Stimulated activated naive CD8-positive, alpha-beta T cell treated with anti-CD3 and anti-CD28 coated beads, Interleukin-15, Interleukin-2, amounts not matched to agents 100 U/mL and 50 U/mL, for 24 hours (primary cell): ENCODE measurements at regions not wholly inside any gene's neighbourhood (a gene's known extent, or its start where the extent isn't known, plus 50 kb on each side); places are given as distances from the start of the nearest gene placed in this dataset.
"Not testable (repeated sequence)": the region's sequence is repeated elsewhere in the genome, so short reads cannot be mapped to it uniquely, and the experiment has no call there.

ENCODE experiments used
- ATAC-seq: fragments of 150-1000 bp; cut with Tn5 transposase; one replicate; pipeline ENCODE4 v1.10.0; 2021
- DNase-seq: peaks from one replicate; pipeline ENCODE4 v3.0.0; 2021

DNA sequence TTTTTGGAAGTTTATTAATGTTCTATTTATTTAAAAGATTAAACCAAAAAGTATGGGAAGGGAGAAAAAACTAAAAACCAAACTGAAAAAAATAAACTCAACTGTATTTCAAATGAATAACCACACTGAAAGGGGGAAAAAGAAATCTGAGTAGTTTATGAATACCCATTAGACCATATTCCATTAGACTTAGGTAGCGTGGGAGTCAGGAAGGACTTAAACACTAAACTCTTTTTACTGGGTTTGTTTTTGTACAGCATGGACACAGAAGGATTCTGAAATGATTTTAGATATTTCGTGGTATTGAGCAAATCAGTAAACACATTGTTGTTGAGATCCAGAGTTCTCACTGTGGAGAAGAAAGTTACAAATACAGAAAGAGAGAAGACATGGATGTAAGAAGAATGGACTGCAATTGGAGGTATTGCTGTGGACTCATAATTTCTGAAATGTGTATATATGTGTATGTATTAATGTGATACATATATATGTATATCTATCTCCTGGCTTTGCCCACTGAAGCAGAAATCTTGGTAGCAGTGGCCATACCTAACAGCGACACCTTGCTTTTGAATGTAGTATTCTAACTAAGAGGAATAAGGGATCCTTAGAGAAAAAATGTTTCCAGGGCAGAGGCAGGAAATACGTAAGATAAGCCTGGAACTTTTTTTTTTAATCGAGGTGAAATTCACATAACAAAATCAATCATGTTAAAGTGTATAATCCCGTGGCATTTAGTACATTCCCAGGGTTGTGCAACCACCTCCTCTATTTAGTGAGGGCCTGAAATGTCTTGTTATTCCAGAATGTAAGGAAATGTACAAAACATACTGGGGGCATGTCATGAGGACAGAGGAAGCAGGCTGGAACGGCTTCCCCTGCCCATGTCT is 228.8 kb downstream of the SMARCA2 start:
- DNase-seq (no peak), ATAC-seq (no peak)

DNA sequence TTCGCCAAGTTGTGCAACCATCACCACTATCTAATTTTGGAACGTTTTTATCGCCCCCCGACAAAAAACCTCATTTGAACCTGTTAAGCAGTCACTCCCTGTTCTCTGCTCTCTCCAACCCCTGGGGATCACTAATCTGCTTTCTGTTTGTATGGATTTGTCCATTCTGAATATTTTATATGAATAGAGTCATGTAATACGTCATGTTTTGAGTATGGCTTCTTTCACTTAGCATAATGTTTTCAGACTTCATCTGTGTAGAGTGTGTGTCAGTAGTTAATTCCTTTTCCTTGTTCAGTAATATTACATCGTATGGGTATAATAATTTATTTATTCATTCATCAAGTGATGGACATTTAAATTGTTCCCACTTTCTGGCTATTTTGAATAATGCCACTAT is 232.2 kb downstream of the SMARCA2 start:
- ATAC-seq = no peak
- DNase-seq = no peak

DNA sequence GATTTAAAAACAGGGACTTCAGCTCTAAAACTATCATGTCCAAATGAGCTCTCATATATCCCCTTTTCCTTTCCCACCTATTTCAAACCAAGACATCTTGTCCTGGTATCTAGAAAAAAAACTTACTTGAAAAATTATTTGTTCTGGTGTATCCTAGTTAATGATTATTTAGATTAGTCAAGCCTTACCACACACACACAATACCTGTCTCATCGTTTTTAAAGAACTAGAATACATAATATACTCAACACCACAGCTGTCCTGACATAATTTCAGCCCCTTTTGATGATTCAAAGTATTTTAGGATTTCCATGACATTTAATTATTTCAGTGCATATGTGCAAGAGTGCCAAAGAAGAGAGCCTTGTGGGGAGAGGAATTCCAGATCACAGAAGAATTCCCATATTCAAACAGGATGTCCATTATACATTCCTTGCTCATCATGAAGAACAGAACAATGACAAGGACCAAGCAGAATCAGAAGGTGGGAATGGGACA is 233.7 kb downstream of the SMARCA2 start:
- ATAC-seq = no peak
- DNase-seq = no peak

DNA sequence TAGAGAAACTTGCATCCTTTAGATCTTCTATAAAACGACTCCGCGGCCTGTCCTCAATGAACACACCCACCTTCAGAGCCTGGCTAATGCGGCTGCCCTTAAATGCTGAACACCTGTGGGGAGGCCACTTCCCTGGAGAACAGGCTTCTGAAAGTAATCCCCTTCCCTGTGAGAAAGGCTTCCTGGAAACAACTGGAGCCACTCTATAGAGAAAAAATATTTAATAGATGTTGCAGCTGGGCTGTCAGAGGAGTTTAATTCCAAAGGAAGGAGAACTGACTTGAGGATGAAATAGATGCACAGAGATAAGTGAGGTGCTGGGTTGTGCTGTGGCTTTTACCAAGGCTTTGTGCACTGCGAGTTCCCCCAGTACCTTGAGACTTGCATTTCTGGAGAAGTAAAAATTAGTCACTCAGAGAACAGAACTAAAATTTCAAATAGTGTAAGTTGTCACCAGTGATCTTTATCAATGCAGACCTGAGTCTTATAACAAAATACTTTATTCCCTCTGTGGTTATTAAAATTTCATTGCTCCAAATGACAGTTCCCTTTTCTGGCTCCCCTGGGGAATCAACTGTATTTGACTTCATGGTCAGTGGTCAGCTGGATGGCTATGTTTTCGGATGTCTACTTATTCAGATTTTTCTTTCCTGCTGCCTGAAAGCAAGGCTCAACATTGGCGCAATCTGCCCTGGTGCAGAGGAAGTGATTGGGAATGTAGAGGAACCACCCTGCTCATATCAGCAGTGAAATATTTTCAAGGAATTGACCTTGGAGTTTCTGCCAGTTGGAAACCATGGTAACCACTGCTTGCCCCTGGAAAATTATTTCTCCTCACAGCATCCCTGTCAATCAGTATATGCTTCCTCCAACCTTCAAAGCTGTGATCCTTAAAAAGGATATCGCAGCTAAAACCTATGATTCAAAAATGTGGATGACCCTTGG is 238.8 kb downstream of the SMARCA2 start:
- ATAC-seq (no peak), DNase-seq (no peak)

DNA sequence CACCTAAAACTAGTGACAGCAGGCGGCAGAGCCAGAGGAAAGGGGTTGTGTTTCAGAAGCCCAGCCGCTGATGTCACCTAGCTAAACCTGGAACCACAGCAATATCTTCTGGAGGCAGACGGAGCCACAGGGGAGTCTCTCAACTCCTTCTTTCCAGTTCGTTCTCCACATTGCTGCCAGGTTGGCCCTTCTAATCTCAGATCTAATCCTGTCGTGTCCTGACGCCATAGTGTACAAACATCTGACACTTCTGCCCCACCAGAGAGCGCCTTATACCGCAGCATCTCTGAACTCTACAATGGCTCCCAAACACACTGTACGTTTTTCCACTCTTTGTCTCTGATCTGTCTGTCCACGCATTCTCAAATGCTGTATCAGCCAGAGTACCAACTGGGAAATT is 240.0 kb downstream of the SMARCA2 start:
- ATAC-seq (no peak), DNase-seq (no peak)

DNA sequence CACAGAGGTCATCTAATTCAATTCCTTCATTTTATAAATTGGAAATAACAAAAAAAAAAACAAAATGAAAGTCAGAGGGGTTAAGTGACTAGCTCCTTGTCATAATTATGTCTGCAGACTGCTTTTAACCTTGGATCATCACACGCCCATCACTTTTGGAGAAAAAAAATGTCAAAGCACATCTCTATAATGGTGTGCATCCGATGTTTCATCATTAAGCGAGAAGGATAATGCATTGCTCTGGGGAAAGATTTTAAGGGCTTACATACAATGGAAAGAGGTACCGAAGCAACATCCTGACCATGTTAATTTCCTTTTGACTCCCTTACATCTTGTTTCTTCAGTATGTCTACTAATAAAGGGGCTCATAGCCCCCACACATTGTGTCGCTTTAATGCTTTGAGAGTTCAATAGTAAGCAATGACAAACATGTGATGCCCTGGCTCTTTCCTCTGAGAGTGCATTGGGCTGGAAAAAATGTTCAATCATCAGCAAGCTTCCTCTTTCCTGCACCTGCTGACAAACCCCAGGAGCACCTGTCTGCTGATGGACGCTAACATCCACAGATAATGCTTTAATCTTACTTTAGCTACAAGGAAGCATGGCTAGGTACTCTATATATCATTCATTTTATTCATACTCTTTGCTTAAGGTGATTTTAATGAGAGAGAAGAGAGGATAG is 242.2 kb downstream of the SMARCA2 start:
- DNase-seq = no peak
- ATAC-seq = no peak

DNA sequence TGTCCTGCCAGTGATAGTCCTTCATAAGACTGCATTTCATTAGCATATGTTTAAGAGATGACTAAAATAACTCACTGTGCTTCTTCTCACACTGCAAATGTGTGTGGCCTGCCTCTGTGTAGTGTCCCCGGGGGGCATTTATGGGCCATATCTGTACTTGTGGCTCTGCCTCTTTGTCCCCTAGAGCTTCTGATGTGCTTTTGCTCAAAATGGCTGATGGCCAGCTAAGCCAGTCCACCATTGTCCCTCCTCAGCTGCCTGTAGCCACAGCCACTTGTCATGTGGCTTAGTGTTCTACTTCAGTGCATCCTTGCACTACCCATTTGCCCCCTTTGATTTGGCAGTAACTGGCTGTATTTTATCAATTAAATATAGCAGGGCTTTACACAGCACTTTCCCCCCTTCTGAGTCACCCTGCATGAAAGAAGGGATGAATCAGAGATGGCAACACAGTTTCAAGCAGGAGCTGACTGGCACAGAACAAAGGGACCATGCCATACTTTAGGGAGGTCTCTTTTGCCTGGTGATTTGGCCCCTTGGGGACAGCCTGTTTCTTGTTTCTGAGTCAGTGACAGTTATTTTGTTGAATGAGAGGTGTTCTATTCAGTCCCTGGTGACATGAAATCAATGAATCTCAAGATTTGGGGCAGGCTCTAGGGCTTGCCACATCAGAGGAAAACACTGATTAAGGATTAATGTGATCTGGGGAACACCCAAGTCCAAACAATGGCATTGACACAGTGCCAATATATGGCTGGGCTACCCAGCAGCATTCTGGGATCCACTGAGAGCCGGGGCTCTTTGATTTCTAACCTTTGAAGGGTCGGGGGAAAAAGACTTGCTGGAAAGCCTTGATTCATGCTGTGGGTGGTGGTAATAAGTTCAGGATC is 245.5 kb downstream of the SMARCA2 start:
- ATAC-seq = peak; percentile 49
- DNase-seq = no peak

DNA sequence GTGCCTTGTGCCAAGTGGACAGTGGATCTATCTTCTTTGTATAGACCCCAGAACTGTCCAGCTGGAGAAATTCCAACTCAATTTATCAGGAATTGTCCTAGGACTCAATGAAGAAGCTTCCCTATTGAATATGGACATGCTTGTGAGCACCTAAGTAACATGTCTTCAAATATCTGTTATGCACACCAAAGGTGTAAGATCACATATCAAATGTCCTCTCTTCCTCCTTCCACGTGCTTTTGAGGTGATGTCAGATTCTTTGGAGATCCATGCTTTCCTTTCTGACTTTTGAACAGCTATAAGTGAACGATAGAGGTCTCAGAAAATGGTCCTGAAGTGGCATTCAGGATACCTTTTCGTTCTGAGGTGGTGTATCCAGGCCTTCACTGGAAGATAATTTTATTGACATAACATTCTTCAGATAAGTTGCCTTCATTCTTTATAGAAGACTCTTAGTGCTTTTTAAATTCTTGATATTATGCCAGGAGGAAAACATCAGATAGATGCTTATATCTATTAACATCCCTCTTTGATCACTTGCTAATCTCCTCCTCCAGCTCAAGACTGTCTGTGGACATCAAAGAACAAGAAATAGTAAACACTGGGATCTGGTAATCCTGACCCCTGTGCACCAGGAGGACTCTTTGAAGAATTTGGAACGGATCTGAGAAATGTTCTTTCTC is 246.4 kb downstream of the SMARCA2 start:
- no peak for DNase-seq
- ATAC-seq = no peak

DNA sequence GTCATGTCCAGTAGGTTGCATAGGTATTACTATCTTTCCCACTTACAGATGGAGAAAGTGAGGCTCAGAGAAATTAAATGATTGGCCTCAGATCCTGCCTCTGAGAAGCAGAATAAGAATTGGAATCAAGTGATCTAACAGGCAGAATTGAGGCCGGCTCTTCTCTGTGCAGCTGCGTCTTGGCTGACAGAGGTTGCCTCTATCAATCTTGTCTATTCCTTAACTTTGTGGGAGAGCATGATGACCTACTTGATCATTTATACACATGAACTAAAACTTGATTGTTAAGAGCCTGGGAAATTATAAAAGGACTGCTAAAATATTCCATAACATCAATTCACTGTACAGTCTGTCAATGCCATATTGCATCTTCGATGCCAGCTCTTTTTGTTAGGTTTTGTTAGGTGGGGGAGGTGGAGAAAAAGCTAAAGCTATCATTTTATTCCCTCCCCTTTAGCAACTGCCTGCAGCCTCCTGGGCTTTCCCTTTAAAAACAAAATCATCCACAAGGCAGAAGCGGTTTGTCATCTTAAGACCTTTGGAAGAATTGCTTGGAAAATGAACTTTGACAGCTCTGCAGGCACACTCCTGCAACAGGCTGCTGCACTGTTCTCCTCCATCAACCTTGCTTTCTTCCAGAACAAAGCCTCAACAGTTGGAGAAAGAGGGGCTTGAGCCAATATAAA is 247.4 kb downstream of the SMARCA2 start:
- ATAC-seq (no peak), DNase-seq (no peak)

DNA sequence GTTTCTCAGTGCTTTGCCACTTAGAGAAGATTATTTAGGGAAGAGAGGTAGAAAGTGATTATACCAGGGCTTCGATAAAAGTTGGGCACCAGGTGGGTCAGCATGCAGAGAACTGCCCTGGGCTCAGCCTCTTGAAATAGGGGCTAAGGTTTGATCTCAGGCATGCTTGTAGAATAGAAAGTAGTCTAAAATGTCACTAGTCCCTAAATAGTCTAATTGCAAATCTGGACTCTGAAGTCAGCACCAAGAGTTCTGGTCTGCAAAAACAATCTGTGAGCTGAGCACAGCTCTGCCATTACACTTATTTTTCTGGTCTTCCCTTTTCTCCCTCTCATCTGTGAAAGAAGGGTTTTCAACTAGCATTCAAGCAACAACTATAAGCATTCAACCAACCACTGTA is 248.0 kb downstream of the SMARCA2 start:
- DNase-seq = no peak
- no peak for ATAC-seq

DNA sequence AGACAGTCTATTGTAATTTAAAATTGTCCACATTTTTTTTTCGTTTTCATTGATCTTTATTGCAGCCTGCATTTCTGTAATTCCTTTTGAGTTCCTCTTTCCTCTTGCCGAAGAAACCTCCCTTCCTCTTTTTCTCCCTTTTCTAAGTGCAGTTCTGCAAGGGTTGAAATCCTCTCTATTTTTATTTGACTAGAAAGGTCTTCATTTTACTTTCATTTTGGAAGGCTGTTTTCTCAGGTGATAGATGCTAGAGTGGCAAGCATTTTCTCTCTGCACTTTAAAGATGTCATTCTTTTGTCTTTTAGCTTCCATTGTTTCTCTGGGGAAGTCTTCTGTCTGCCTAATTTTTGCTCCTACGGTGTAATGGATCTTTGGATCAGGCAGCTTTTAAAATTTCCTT is 248.5 kb downstream of the SMARCA2 start:
- no peak for DNase-seq
- ATAC-seq = no peak

DNA sequence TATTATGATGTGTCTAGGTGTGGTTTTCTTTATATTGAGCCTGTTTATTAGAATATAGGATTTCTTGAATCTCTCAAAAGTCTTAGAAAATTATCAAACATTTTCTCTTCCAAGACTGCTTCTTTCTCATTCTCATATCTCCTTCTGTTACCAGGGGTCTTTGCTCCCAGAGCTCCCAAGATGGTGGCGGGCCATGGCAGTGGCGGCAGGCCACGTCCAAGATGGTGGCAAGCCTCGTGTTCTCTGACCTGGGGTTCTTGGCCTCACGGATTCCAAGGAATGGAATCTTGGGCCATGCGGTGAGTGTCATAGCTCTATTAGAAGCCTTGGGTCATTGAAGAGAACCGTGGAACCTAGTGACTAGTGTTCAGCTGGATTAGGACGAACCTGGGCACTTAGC is 248.9 kb downstream of the SMARCA2 start:
- DNase-seq (no peak), ATAC-seq (no peak)

DNA sequence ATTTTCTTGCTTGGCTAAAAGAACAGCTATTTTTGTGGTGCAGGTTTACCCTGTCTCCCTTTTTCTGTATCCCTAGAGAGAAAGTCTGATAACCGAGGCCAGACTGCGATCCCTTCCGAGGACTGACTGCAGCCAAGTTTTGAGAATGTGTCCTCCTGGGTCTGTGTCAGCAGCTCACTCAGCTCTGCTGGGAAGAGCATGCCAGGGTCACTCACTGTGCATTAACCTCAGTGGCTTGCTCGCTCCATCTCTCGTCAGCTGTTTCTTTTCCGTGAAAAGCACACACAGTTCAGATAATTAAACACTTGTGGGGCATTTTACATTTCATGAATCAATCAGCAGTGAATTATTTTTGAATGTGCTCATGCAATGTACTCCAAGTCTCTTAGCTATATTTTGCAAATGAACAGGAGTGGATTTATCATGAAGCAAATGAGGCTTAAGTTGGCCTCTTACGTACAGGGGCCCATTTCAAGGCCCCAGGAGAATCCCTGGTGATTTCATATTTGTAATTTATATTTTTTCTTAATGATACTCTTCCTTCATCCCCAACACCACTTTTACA is 252.1 kb downstream of the SMARCA2 start:
- no peak for DNase-seq
- ATAC-seq = no peak

DNA sequence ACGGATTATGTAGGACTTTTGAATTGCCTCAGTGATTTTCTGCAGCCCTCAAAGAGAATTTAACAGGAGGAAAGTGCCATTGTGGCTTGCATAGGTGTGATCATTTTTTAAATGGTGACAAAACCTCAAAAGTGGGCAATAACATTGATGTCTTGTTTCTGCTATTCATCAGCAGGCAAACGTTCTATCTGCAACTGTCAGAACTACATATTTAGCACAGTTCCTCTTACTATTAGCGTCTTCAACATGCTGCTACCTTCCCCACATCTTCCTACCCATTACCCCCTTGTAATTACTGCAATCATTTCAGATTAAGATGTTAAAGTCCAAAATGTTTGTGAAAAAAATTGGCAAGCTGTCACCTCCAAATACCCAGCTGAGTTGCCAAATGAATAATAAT is 254.6 kb downstream of the SMARCA2 start:
- ATAC-seq (no peak), DNase-seq (no peak)

DNA sequence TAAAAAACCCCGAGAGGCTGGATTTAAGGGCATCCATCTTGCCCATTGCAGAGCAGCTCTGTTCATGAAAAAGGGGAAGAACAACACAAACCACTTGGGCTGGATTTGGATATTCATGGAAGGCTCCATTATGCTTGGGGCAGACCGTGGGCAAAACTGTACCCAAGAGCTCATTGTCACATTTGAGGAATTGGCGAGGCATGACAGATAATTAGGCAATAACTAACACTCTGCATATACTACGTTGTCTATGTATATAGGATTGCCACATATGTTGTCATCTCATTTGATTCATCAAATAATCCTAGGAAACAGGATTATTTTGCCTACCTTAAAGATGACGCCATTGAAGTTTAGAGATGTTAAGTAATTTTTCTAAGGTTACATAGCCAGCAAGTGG is 255.4 kb downstream of the SMARCA2 start:
- no peak for ATAC-seq
- no peak for DNase-seq

DNA sequence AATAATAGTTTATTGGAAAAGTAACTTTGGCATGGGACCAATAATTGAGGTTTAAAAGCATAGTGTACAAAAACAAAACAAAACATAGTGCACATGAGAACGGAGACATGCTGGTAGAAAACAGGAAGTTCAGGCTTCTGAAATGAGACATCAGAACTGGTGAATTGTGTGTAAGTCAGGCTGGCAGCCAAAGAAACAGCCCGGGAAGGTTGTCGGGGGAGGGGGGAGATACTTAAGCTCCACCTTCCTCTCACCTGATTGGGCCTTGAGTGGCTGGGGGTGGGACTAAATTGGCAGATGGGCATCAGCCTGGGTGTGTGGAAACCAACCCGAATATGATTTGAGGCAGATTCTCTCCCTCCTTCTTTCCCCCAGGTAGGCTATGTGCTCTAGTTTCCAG is 256.3 kb downstream of the SMARCA2 start:
- ATAC-seq (no peak), DNase-seq (no peak)

DNA sequence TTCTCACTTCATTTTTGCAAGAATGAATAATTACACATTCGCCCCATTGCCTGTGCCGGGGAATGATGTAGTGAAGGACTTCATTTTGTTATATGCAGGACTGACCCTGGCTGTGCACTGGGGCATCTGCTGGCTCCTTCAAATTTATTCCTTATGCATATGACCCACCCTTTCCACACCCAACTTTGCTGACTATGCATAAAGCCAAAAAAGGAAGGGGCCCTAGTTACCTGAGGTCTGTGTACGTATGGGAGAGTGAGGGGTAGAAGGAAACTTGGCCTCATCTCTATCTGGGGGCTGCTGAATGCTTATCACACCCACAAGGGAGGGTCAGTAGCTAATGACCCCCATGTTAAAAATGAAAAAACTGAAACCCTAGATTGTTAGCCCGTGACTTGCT is 259.6 kb downstream of the SMARCA2 start:
- DNase-seq (no peak), ATAC-seq (no peak)

DNA sequence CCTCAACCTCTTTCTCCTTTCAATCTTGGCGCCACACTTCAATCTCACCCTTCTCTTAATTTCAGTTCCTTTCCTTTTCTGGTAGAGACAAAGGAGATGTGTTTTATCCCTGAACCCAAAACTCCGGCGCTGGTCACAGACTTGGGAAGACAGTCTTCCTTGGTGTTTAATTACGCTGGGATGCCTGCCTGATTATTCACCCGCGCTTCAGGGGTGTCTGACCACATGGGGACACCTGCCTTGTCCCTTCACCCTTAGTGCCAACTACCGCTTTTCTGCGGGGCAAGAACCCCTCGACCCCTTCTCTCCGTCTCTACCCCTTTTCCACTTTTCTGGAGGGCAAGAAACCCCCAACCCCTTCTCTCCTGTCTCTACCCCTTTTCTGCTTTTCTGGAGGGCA is 261.1 kb downstream of the SMARCA2 start:
- ATAC-seq (no peak), DNase-seq (no peak)

DNA sequence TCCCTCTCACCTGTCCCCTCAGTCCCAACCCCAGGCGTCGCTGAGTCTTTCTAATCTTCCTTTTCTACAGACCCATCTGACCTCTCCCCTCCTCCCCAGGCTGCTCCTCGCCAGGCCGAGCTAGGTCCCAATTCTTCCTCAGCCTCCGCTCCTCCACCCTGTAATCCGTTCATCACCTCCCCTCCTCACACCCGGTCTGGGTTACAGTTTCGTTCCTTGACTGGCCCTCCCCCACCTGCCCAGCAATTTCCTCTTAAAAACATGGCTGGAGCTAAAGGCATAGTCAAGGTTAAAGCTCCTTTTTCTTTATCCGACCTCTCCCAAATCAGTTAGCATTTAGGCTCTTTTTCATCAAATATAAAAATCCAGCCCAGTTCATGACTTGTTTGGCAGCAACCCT is 262.0 kb downstream of the SMARCA2 start:
- not testable (repeated sequence) for ATAC-seq, DNase-seq

DNA sequence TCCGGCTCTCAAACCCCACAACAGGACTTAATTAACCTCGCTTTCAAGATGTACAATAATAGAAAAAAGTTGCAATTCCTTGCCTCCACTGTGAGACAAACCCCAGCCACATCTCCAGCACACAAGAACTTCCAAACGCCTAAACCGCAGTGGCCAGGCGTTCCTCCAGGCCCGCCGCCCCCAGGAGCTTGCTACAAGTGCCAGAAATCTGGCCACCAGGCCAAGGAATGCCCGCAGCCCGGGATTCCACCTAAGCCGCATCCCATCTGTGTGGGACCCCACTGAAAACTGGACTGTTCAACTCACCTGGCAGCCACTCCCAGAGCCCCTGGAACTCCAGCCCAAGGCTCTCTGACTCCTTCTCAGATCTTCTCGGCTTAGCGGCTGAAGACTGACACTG is 262.5 kb downstream of the SMARCA2 start:
- DNase-seq, ATAC-seq: not testable (repeated sequence)
